Gastrocnemius medialis (tissue), 4 donors: ENCODE measurements at regions not wholly inside any gene's neighbourhood (a gene's known extent, or its start where the extent isn't known, plus 50 kb on each side); places are given as distances from the start of the nearest gene placed in this dataset.
"Not testable (repeated sequence)": the region's sequence is repeated elsewhere in the genome, so short reads cannot be mapped to it uniquely, and the experiment has no call there.

Source experiments
- ATAC-seq, 2 donors: fragments of 150-250 bp; one replicate each; pipeline ENCODE4 v1.9.1; 2016
- DNase-seq, 2 donors: peaks; one replicate each; pipeline ENCODE4 v3.0.0-alpha.2; 2019
- H3K27ac ChIP-seq, 4 donors: fragments of 200-600 bp; sonication (generic); 1 replicate in 1 of 4; 2 replicates in 3 of 4; pipeline ENCODE4 v1.5.1; 2016 to 2018; ENCODE audit warnings: mild to moderate bottlenecking in 2 of 4, moderate library complexity in 1 of 4
- H3K27me3 ChIP-seq, 3 donors: fragments of 200-600 bp; sonication (generic) in 2 of 3; 1 replicate in 1 of 3; 2 replicates in 2 of 3; pipeline versions ENCODE4 v1.5.1 to v1.6.0; 2016 to 2019; ENCODE audit warnings: mild to moderate bottlenecking in 1 of 3, moderate library complexity in 1 of 3
- H3K36me3 ChIP-seq, 2 donors: fragments of 200-600 bp; sonication (generic) in 1 of 2; one replicate each; pipeline ENCODE4 v1.5.1; 2017 to 2018
- H3K4me1 ChIP-seq, 2 donors: fragments of 200-600 bp; sonication (generic) in 1 of 2; one replicate each; pipeline ENCODE4 v1.5.1; 2016 to 2017; ENCODE audit warnings: mild to moderate bottlenecking in 2 of 2
- H3K4me3 ChIP-seq, 4 donors: fragments of 200-600 bp; sonication (generic) in 3 of 4; 1 replicate in 1 of 4; 2 replicates in 3 of 4; pipeline ENCODE4 v1.5.1; 2016 to 2019; ENCODE audit warnings: mild to moderate bottlenecking in 2 of 4
- H3K9me3 ChIP-seq, 3 donors: fragments of 200-600 bp; sonication (generic) in 2 of 3; 1 replicate in 1 of 3; 2 replicates in 2 of 3; pipeline ENCODE4 v1.5.1; 2016 to 2019
- POLR2A ChIP-seq, 2 donors: fragments of 450-650 bp; IDR thresholded peaks; one replicate each; pipeline ENCODE4 v1.6.1; 2017; ENCODE audit warnings: antibody characterized with exemption in 2 of 2, mild to moderate bottlenecking in 2 of 2, moderate library complexity in 2 of 2
- in situ Hi-C, 4 donors: fragments of 200-750 bp; cut with MboI; loops; one replicate each; pipeline versions ENCODE4 v1.15.0 to v1.8.0; 2017; ENCODE audit warnings: low sequenced_read_pairs in 4 of 4
- intact Hi-C: fragments of 100-400 bp; cut with DNase I; formaldehyde crosslinking; loops from one replicate; pipeline ENCODE4 v1.15.1; 2023; ENCODE audit warnings: low total_unique reads
- TF ChIP-seq, protein P1 (sequence below), 5 experiments: fragments of 450-650 bp in 3 of 5; fragments of 200-600 bp in 2 of 5; sonication (generic) in 2 of 5; IDR thresholded peaks in 4 of 5; conservative IDR thresholded peaks in 1 of 5; 1 replicate in 4 of 5; 2 replicates in 1 of 5; pipeline ENCODE4 v1.5.1; 2016 to 2019; ENCODE audit warnings: antibody characterized with exemption in 5 of 5, mild to moderate bottlenecking in 3 of 5, moderate library complexity in 3 of 5

DNA sequence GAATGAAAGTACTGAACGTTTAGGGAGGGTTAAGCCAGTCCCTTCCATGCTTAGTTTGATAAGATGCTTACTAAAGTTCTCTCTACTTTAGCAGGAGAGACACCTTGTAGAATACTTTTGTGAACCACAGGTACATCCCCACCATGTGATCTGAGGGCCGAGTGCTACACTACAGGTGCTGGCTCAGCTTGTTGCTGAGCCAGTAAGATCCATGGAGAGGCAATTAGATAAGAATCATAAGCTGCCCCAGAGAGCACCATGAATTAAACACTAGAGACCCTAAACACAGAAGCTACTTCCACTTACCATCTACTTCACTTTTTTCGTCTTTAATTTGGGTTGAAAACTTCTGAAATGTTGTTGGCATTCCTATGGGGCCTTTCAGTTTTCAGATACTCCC, 70.5 kb upstream of the GOLGA8B start:
- no peaks in the 10 kb centered on the region for H3K4me1 ChIP-seq
- in situ Hi-C loops: no loop called here
- H3K27me3 ChIP-seq: no peaks in the 10 kb centered on the region
- DNase-seq: no peak
- H3K36me3 ChIP-seq: no peaks in the 10 kb centered on the region
- no peak overlapping the region for H3K27ac ChIP-seq
- no peaks in the 10 kb centered on the region for H3K9me3 ChIP-seq
- no peak for TF ChIP-seq POLR2A (IDR thresholded peaks at IDR 0.05)
- TF ChIP-seq, protein P1, sequence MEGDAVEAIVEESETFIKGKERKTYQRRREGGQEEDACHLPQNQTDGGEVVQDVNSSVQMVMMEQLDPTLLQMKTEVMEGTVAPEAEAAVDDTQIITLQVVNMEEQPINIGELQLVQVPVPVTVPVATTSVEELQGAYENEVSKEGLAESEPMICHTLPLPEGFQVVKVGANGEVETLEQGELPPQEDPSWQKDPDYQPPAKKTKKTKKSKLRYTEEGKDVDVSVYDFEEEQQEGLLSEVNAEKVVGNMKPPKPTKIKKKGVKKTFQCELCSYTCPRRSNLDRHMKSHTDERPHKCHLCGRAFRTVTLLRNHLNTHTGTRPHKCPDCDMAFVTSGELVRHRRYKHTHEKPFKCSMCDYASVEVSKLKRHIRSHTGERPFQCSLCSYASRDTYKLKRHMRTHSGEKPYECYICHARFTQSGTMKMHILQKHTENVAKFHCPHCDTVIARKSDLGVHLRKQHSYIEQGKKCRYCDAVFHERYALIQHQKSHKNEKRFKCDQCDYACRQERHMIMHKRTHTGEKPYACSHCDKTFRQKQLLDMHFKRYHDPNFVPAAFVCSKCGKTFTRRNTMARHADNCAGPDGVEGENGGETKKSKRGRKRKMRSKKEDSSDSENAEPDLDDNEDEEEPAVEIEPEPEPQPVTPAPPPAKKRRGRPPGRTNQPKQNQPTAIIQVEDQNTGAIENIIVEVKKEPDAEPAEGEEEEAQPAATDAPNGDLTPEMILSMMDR (IDR thresholded peaks at IDR 0.05 in 4 of 5, conservative IDR thresholded peaks at IDR 0.05 in 1 of 5): no peak
- intact Hi-C loops: no loop called here
- no peak for ATAC-seq
- no peak overlapping the region for H3K4me3 ChIP-seq

DNA sequence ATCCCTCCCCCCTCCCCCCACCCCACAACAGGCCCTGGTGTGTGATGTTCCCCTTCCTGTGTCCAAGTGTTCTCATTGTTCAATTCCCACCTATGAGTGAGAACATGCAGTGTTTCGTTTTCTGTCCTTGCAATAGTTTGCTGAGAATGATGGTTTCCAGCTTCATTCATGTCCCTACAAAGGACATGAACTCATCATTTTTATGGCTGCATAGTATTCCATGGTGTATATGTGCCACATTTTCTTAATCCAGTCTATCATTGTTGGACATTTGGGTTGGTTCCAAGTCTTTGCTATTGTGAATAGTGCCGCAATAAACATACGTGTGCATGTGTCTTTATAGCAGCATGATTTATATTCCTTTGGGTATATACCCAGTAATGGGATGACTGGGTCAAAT, 69.9 kb upstream of the GOLGA8B start:
- H3K27me3 ChIP-seq, intact Hi-C loops, H3K9me3 ChIP-seq, in situ Hi-C loops, ATAC-seq, H3K4me1 ChIP-seq, H3K4me3 ChIP-seq, H3K27ac ChIP-seq, H3K36me3 ChIP-seq, DNase-seq: not testable (repeated sequence)

DNA sequence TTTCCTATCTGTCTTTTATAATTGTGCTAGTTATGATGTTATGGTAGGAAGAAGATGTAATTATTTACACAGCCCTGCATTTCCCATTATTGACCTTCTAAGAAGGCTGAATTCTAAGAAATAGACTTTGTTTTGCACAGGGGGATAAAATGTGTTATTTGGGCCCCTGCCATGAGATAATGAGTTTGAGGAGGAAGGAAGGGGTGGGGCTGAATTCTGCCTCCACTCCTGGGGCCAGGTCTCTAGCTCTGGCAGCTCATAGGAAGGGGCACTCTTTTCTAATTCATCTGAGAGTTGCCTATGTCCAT, 69.2 kb upstream of the GOLGA8B start:
- intact Hi-C loops (no loop called here), in situ Hi-C loops (no loop called here)
- H3K9me3 ChIP-seq: no peaks in the 10 kb centered on the region
- DNase-seq (no peak), ATAC-seq (no peak)
- H3K27me3 ChIP-seq: no peaks in the 10 kb centered on the region
- H3K36me3 ChIP-seq: no peaks in the 10 kb centered on the region
- TF ChIP-seq, protein P1 (IDR thresholded peaks at IDR 0.05 in 4 of 5, conservative IDR thresholded peaks at IDR 0.05 in 1 of 5): no peak
- no peak for TF ChIP-seq POLR2A (IDR thresholded peaks at IDR 0.05)
- no peak overlapping the region for H3K27ac ChIP-seq
- H3K4me1 ChIP-seq: no peaks in the 10 kb centered on the region
- no peak overlapping the region for H3K4me3 ChIP-seq

DNA sequence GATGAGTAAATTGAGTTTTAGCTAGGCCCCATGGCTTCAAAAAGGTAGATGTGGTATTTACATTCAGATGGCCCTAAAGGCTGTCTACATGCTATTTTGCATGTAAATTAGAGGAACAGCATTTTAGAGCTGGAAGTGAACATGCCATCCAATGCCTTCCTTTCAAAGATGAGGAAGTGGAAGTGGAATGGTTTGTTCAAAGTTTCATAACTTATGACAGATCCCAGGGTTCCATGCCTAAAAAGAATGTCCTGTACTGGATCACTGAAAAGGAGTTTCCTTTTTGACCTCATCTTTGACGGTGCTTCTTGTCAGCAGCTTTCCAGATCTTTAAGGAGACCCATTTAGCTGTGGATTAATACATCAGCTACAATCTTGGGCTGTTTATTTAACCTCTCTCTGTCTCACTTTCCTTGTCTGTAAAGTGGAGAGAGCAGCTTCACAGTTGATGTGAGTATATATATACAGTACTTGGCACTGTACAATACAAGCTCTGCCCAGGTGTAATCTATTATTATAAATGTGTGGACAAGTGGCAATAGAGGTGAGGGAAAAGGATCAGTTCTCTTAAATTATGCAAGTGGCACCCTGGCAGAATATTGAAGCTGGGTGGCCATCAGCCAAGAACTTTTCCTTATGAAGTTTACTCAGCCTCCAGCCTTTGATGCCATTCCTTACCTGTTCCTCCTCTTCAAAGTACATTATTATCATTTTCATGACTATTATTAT, 68.7 kb upstream of the GOLGA8B start:
- no peaks in the 10 kb centered on the region for H3K36me3 ChIP-seq

DNA sequence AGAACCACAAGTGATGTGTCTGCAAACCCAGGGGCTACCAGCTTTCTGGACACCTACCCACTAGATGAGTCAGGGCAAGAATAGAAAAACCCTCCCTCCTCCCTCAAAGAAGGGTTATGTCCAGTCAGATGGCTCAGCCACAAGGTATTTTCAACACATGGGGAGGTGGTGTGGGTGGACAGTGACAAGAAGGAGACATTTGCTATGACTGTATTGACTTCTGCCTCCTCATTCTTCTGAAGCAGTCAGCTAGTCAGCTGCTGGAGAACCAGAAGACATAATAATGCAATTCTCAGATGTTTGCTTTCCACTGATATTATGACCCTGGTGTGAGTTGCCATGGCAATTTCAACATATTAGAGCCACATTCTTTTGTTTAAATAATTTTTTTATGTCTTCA, 66.7 kb upstream of the GOLGA8B start:
- Histone ChIP-seq H3K9me3 (no peaks in the 10 kb centered on the region), H3K4me1 (no peaks in the 10 kb centered on the region), H3K27ac (no peak overlapping the region), H3K27me3 (no peaks in the 10 kb centered on the region), H3K36me3 (no peaks in the 10 kb centered on the region), H3K4me3 (no peak overlapping the region)
- no peak for TF ChIP-seq POLR2A (IDR thresholded peaks at IDR 0.05)
- TF ChIP-seq, protein P1 (IDR thresholded peaks at IDR 0.05 in 4 of 5, conservative IDR thresholded peaks at IDR 0.05 in 1 of 5): no peak
- DNase-seq (no peak), ATAC-seq (no peak)
- intact Hi-C loops (no loop called here), in situ Hi-C loops (no loop called here)

More for the DNA sequence above, 68.7 kb upstream of the GOLGA8B start:
- TF ChIP-seq, protein P1 (IDR thresholded peaks at IDR 0.05 in 4 of 5, conservative IDR thresholded peaks at IDR 0.05 in 1 of 5): no peak
- no peak for TF ChIP-seq POLR2A (IDR thresholded peaks at IDR 0.05)
- intact Hi-C loops (no loop called here), in situ Hi-C loops (no loop called here)
- no peaks in the 10 kb centered on the region for H3K27me3 ChIP-seq
- no peak overlapping the region for H3K27ac ChIP-seq
- ATAC-seq (no peak), DNase-seq (no peak)
- H3K4me3 ChIP-seq: no peak overlapping the region
- H3K9me3 ChIP-seq: no peaks in the 10 kb centered on the region
- no peaks in the 10 kb centered on the region for H3K4me1 ChIP-seq
